GM19438 (cell line): ENCODE measurements at regions not wholly inside any gene's neighbourhood (a gene's known extent, or its start where the extent isn't known, plus 50 kb on each side); places are given as distances from the start of the nearest gene placed in this dataset.

Experiments
- ATAC-seq: cut with Tn5 transposase; IDR thresholded peaks from one replicate; pipeline ENCODE4 v1.9.1; 2021; ENCODE audit warnings: low read depth; ENCODE audit not compliant: unreplicated experiment

- ATAC-seq, result no peak
Observed at GRCh38 chr4:178671766-178672165, 1229.5 kb upstream of the AGA start.

- no peak for ATAC-seq
Observed at GRCh38 chr4:178672512-178672911, 1230.3 kb upstream of the AGA start.

- ATAC-seq, result no peak
Observed at GRCh38 chr4:178681871-178682270, 1239.6 kb upstream of the AGA start.

GRCh38 chr4:178689926-178690325 lies 1247.7 kb upstream of the AGA start:
- no peak for ATAC-seq

GRCh38 chr4:178693816-178694215 lies 1251.6 kb upstream of the AGA start:
- no peak for ATAC-seq

- ATAC-seq, result no peak
Observed at GRCh38 chr4:178696515-178696914, 1254.3 kb upstream of the AGA start.

- no peak for ATAC-seq
Observed at GRCh38 chr4:178712486-178712885, 1270.2 kb upstream of the AGA start.

- no peak for ATAC-seq
Observed at GRCh38 chr4:178738026-178738425, 1295.8 kb upstream of the AGA start.

- no peak for ATAC-seq
Observed at GRCh38 chr4:178745203-178745602, 1303.0 kb upstream of the AGA start.

- ATAC-seq, result no peak
Observed at GRCh38 chr4:178752954-178753525, 1310.8 kb upstream of the AGA start.

GRCh38 chr4:178778496-178778895 lies 1336.3 kb upstream of the AGA start:
- ATAC-seq, result no peak

- ATAC-seq, result no peak
Observed at GRCh38 chr4:178781779-178782178, 1339.5 kb upstream of the AGA start.

- no peak for ATAC-seq
Observed at GRCh38 chr4:178784491-178784890, 1342.3 kb upstream of the AGA start.

- ATAC-seq, result no peak
Observed at GRCh38 chr4:178789279-178789678, 1347.0 kb upstream of the AGA start.

GRCh38 chr4:178799204-178799603 lies 1357.0 kb upstream of the AGA start:
- no peak for ATAC-seq

- no peak for ATAC-seq
Observed at GRCh38 chr4:178808106-178808505, 1365.9 kb upstream of the AGA start.

GRCh38 chr4:178809921-178810320 lies 1367.7 kb upstream of the AGA start:
- ATAC-seq, result no peak

GRCh38 chr4:178811356-178811755 lies 1369.1 kb upstream of the AGA start:
- ATAC-seq, result no peak

GRCh38 chr4:178812866-178813265 lies 1370.6 kb upstream of the AGA start:
- no peak for ATAC-seq

- ATAC-seq, result no peak
Observed at GRCh38 chr4:178814908-178815307, 1372.7 kb upstream of the AGA start.

GRCh38 chr4:178823673-178824295 lies 1381.5 kb upstream of the AGA start:
- ATAC-seq, result no peak

GRCh38 chr4:178836865-178837264 lies 1394.6 kb upstream of the AGA start:
- ATAC-seq, result no peak

GRCh38 chr4:178838776-178839175 lies 1396.5 kb upstream of the AGA start:
- no peak for ATAC-seq
